ENCODE measurements at regions not wholly inside any gene's neighbourhood (a gene's known extent, or its start where the extent isn't known, plus 50 kb on each side); places are given as distances from the start of the nearest gene placed in this dataset.

DNA sequence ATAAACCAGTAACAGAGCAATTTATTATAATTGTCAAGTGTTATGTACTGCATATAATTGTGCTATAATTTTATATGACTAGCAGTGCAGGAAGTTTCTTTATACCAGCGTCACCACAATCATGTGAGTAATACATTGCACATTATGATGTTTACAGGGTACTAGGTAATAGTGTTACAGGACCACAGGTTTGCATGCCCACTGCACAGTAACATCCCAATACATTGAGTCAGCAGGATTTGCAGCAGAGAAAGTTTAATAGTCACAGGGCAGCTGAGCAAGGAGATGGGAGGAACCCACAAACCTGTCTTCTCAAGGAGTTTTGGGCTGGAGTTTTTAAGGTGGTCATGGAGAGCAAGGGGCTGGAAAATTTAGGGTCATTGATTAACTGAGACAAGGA, 1042.9 kb upstream of the ACVR2A start:
- no peak overlapping the region for H3K27ac ChIP-seq (ENCODE audit: extremely low read depth, low read depth, low read length)
- no peak overlapping the region for H3K4me3 ChIP-seq (ENCODE audit: low read depth, low read length)
- TF ChIP-seq SALL2 (tag by site-specific recombination; IDR thresholded peaks at IDR 0.05; ENCODE audit: borderline replicate concordance) (no peak), ZNF785 (tag by site-specific recombination; IDR thresholded peaks at IDR 0.05) (no peak), ZNF292 (tag by site-specific recombination; IDR thresholded peaks at IDR 0.05; ENCODE audit: borderline replicate concordance, low read depth) (no peak), ZNF670 (tag by site-specific recombination; IDR thresholded peaks at IDR 0.05; ENCODE audit: low read depth) (no peak), OVOL3 (tag by site-specific recombination; IDR thresholded peaks at IDR 0.05) (no peak), ZNF2 (tag by site-specific recombination; IDR thresholded peaks at IDR 0.05) (no peak), ZNF707 (tag by site-specific recombination; IDR thresholded peaks at IDR 0.05) (no peak), ZNF555 (tag by site-specific recombination; conservative IDR thresholded peaks at IDR 0.05) (no peak), ZNF24 (tag by site-specific recombination; IDR thresholded peaks at IDR 0.05) (no peak)
- ChIA-PET POLR2A (no interaction called here), CTCF (interaction anchor here (0.6 kb wide), 1 partner anchor 1920 kb away, joined by 3 read pairs; no protein-coding TSS in a partner anchor)
- no peaks in the 10 kb centered on the region for H3K9me3 ChIP-seq (ENCODE audit: control insufficient read depth, insufficient read depth, low read depth, low read length)
- no peaks in the 10 kb centered on the region for H3K4me1 ChIP-seq (ENCODE audit: control insufficient read depth, insufficient read depth, low read length)
- no peaks in the 10 kb centered on the region for H3K36me3 ChIP-seq (ENCODE audit: control insufficient read depth in 2 of 2, insufficient read depth in 1 of 2, low read length in 2 of 2)

DNA sequence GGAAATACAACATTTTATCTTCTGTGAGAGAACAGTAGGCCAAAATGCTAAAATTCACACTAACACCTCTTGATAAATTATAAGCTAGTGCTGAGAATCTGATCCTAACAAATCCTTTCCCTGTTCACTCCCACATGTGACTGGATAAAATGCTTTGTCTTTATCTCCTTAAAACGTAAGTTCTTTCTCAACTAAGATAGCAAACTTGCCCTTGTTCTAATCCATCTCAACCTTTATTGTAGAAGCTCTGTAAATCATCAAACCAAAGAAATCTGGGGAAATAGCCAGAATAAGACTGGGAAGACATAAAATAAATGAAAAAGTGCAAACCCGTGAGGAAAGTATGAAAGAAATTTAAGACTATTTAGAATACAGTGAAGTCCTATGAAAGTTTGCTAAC, 1058.4 kb upstream of the ACVR2A start:
- Histone ChIP-seq H3K4me1 (ENCODE audit: control insufficient read depth, insufficient read depth, low read length) (no peaks in the 10 kb centered on the region), H3K4me3 (ENCODE audit: low read depth, low read length) (no peak overlapping the region), H3K9me3 (ENCODE audit: control insufficient read depth, insufficient read depth, low read depth, low read length) (no peaks in the 10 kb centered on the region), H3K36me3 (ENCODE audit: control insufficient read depth in 2 of 2, insufficient read depth in 1 of 2, low read length in 2 of 2) (no peaks in the 10 kb centered on the region), H3K27ac (ENCODE audit: extremely low read depth, low read depth, low read length) (no peak overlapping the region)
- ChIA-PET CTCF (no interaction called here), POLR2A (no interaction called here)
- TF ChIP-seq ZNF792 (tag by site-specific recombination; IDR thresholded peaks at IDR 0.05): no peak
- TF ChIP-seq SP7 (tag by site-specific recombination; IDR thresholded peaks at IDR 0.05): no peak
- TF ChIP-seq ZNF112 (tag by site-specific recombination; IDR thresholded peaks at IDR 0.05): no peak

DNA sequence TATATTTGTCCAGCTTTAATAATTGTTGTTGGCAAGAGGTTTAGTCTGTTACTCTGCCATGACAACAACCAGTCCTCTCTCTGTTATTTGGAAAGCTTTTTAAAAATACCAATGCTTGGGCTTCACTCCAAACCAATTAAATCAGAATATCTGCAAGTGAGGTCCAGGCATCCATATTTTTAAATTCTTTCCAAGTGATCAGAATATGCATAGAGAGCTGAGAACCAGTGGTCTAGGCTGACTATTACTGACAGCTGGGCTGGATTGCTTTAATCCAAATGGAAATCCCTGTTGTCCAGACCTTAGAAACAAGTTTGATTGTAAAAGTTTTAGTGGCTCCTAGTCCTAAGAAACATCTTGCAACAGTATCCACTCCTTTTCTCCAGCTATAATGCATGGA, 1059.7 kb upstream of the ACVR2A start:
- no peaks in the 10 kb centered on the region for H3K36me3 ChIP-seq (ENCODE audit: control insufficient read depth in 2 of 2, insufficient read depth in 1 of 2, low read length in 2 of 2)
- ChIA-PET POLR2A (no interaction called here), CTCF (interaction anchor here (0.5 kb wide), 1 partner anchor 605 kb away, joined by 3 read pairs; no protein-coding TSS in a partner anchor)
- no peaks in the 10 kb centered on the region for H3K4me1 ChIP-seq (ENCODE audit: control insufficient read depth, insufficient read depth, low read length)
- H3K9me3 ChIP-seq (ENCODE audit: control insufficient read depth, insufficient read depth, low read depth, low read length): no peaks in the 10 kb centered on the region
- no peak overlapping the region for H3K27ac ChIP-seq (ENCODE audit: extremely low read depth, low read depth, low read length)
- no peak overlapping the region for H3K4me3 ChIP-seq (ENCODE audit: low read depth, low read length)
- TF ChIP-seq ZNF366 (tag by site-specific recombination; conservative IDR thresholded peaks at IDR 0.05) (no peak), KLF8 (tag by site-specific recombination; IDR thresholded peaks at IDR 0.05) (no peak), ZNF426 (tag by site-specific recombination; IDR thresholded peaks at IDR 0.05) (no peak)
- TF ChIP-seq, protein P1, sequence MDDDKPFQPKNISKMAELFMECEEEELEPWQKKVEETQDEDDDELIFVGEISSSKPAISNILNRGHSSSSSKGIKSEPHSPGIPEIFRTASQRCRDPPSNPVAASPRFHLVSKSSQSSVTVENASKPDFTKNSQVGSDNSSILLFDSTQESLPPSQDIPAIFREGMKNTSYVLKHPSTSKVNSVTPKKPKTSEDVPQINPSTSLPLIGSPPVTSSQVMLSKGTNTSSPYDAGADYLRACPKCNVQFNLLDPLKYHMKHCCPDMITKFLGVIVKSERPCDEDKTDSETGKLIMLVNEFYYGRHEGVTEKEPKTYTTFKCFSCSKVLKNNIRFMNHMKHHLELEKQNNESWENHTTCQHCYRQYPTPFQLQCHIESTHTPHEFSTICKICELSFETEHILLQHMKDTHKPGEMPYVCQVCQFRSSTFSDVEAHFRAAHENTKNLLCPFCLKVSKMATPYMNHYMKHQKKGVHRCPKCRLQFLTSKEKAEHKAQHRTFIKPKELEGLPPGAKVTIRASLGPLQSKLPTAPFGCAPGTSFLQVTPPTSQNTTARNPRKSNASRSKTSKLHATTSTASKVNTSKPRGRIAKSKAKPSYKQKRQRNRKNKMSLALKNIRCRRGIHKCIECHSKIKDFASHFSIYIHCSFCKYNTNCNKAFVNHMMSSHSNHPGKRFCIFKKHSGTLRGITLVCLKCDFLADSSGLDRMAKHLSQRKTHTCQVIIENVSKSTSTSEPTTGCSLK (tag by site-specific recombination; IDR thresholded peaks at IDR 0.05): no peak

DNA sequence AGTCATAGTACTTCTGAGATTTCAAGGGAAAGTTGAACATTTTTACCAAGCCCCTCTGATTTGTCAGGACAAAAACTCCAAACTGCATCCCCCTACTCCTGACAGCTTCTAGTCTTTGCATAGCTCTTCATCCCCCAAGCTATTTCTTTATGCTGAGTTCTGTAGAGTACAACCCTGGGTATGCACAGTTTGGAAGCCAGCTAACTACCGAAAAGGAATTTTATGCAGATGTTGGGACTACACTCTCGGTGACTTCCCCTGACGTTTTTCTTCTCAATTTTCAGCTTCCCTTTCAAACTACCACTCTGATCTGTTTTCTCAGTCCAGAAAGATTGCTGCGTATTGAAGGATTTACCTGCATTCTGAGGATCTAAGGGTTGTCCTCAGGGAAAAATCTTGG, 1060.2 kb upstream of the ACVR2A start:
- ChIA-PET CTCF (interaction anchor here (0.5 kb wide), 2 partner anchors 605 to 834 kb away, joined by 3 read pairs; no protein-coding TSS in a partner anchor), POLR2A (no interaction called here)
- Histone ChIP-seq H3K36me3 (ENCODE audit: control insufficient read depth in 2 of 2, insufficient read depth in 1 of 2, low read length in 2 of 2) (no peaks in the 10 kb centered on the region), H3K4me1 (ENCODE audit: control insufficient read depth, insufficient read depth, low read length) (no peaks in the 10 kb centered on the region), H3K4me3 (ENCODE audit: low read depth, low read length) (no peak overlapping the region), H3K9me3 (ENCODE audit: control insufficient read depth, insufficient read depth, low read depth, low read length) (no peaks in the 10 kb centered on the region), H3K27ac (ENCODE audit: extremely low read depth, low read depth, low read length) (no peak overlapping the region)
- TF ChIP-seq ZNF664 (tag by site-specific recombination; IDR thresholded peaks at IDR 0.05) (no peak), ZSCAN30 (tag by site-specific recombination; IDR thresholded peaks at IDR 0.05) (no peak), ZNF23 (tag by site-specific recombination; IDR thresholded peaks at IDR 0.05; ENCODE audit: borderline replicate concordance) (no peak), ZIC2 (tag by site-specific recombination; IDR thresholded peaks at IDR 0.05) (no peak), ZNF138 (tag by site-specific recombination; IDR thresholded peaks at IDR 0.05; ENCODE audit: borderline replicate concordance) (no peak), ZFP69B (tag by site-specific recombination; IDR thresholded peaks at IDR 0.05) (no peak)

All from HEK293 (cell line).